ENCODE measurements at regions not wholly inside any gene's neighbourhood (a gene's known extent, or its start where the extent isn't known, plus 50 kb on each side); places are given as distances from the start of the nearest gene placed in this dataset.

DNA sequence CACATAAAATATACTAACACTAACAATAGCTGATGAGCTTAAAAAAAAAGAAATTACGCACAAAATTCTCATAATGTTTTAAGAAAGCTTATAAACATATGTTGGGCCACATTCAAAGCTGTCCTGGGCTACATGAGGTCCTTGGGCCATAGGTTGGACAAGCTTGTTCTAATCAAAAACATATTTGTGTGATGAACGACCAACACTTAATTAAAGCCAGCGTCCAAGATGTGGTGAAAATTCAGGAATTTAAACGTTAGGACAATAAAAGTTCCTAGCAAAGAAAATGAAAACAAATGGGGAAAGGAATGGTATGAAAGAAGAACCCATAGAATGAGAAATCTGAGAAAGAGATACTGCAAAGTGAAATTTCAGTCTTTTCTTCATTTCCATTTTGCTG, 429.6 kb upstream of the DMAC1 start:
- TF ChIP-seq GATA2 (IDR thresholded peaks at IDR 0.05; ENCODE audit: low read depth, low read length) (no peak), GATA3 (IDR thresholded peaks at IDR 0.05; ENCODE audit: low read depth, low read length) (no peak)

Measured in SH-SY5Y (cell line).